Fibroblast of pulmonary artery (primary cell): ENCODE measurements at regions not wholly inside any gene's neighbourhood (a gene's known extent, or its start where the extent isn't known, plus 50 kb on each side); places are given as distances from the start of the nearest gene placed in this dataset.

Experiments
- DNase-seq: peaks from one replicate; pipeline ENCODE4 v3.0.0-alpha.2; 2010; ENCODE audit warnings: low read depth
- H3K4me3 ChIP-seq: replicated peaks from 2 replicates; pipeline ENCODE4 v1.5.1; 2011; ENCODE audit warnings: low read depth, mild to moderate bottlenecking, control low read depth, low read length, moderate library complexity
- CTCF ChIP-seq: IDR thresholded peaks from 2 replicates; pipeline ENCODE4 v1.5.1; 2011; ENCODE audit warnings: mild to moderate bottlenecking, control low read depth, low read length, inconsistent platforms; ENCODE audit errors: missing control alignments

- no peak for TF ChIP-seq CTCF
- H3K4me3 ChIP-seq = no peak overlapping the region
- no peak for DNase-seq
These were observed 86.5 kb upstream of the GALNT18 start for GRCh38 chr11:11708256-11708655.

- DNase-seq = no peak
These were observed 84.2 kb upstream of the GALNT18 start for GRCh38 chr11:11706028-11706427.

GRCh38 chr11:11703885-11704284 lies 82.1 kb upstream of the GALNT18 start:
- TF ChIP-seq CTCF = no peak

More at GRCh38 chr11:11706028-11706427, 84.2 kb upstream of the GALNT18 start:
- no peak overlapping the region for H3K4me3 ChIP-seq
- TF ChIP-seq CTCF = no peak

GRCh38 chr11:11701070-11701469 lies 79.3 kb upstream of the GALNT18 start:
- no peak overlapping the region for H3K4me3 ChIP-seq
- peak; percentile 1 for DNase-seq
- no peak for TF ChIP-seq CTCF

More at GRCh38 chr11:11703885-11704284, 82.1 kb upstream of the GALNT18 start:
- no peak for DNase-seq
- no peak overlapping the region for H3K4me3 ChIP-seq

GRCh38 chr11:11697796-11698195 lies 76.0 kb upstream of the GALNT18 start:
- no peak overlapping the region for H3K4me3 ChIP-seq
- DNase-seq = no peak
- no peak for TF ChIP-seq CTCF

- no peak for DNase-seq
- no peak for TF ChIP-seq CTCF
- H3K4me3 ChIP-seq = no peak overlapping the region
These were observed 69.7 kb upstream of the GALNT18 start for GRCh38 chr11:11691296-11692151.

GRCh38 chr11:11681536-11681935 lies 59.7 kb upstream of the GALNT18 start:
- no peak overlapping the region for H3K4me3 ChIP-seq
- TF ChIP-seq CTCF = no peak
- DNase-seq = no peak
